ENCODE measurements at regions not wholly inside any gene's neighbourhood (a gene's known extent, or its start where the extent isn't known, plus 50 kb on each side); places are given as distances from the start of the nearest gene placed in this dataset.

DNA sequence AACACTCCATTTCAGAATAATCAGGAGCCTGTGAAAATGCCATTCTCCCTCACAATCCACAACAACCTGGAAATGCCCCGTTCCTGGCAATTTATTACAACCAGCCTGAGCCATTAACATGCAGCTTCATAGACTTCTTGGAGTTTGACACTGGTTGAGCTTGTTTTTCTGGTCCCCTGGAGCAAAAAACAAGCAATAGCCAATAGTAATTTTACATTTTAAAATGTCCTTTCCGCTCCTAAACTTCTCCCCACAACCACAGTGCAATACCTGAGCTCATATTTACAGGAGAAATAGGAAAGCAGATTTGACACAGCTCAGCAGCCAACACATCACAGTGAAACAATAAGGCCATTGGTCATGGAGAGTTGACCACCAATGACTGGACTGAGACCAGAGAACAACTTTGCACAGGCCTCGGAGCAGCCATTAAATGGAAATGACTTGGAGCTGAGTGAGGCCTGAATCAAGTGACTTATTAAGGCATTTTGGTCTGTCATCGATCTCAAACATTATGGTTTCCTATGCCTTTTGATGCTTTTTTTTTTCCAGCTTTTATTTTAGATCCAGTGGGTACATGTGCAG, 73.0 kb downstream of the ENC1 start:
- Histone ChIP-seq H3K4me3 (ENCODE audit: low read length, poor library complexity, severe bottlenecking) (no peak overlapping the region), H3K4me2 (ENCODE audit: low read depth, low read length, poor library complexity, severe bottlenecking) (no peak overlapping the region), H3F3A (ENCODE audit: low read depth) (no peaks in the 10 kb centered on the region), H3K36me3 (ENCODE audit: insufficient read depth, low read length) (no peaks in the 10 kb centered on the region), H3K9me3 (ENCODE audit: insufficient read depth, low read depth, low read length) (peaks cover 8% of the 10 kb centered on the region), H2AFZ (ENCODE audit: low read length) (peak overlapping the region; percentile 24; the same call in 1 of the 2 replicates), H4K20me1 (ENCODE audit: insufficient read depth, low read length, poor library complexity, severe bottlenecking) (no peaks in the 10 kb centered on the region), H3K9me2 (replicated peaks; ENCODE audit: low read depth, low read length) (no peaks in the 10 kb centered on the region), H3K27me3 (ENCODE audit: insufficient read depth, low read length, poor library complexity, severe bottlenecking) (no peaks in the 10 kb centered on the region), H3K4me1 (ENCODE audit: insufficient read depth, low read length, poor library complexity, severe bottlenecking) (peaks cover 9% of the 10 kb centered on the region), H3K79me2 (ENCODE audit: insufficient read depth, low read length) (no peaks in the 10 kb centered on the region), H3K9ac (ENCODE audit: low read depth, low read length, poor library complexity, severe bottlenecking) (no peak overlapping the region)
- no peak for TF ChIP-seq CTCF (conservative IDR thresholded peaks at IDR 0.05; ENCODE audit: low read length)
- TF ChIP-seq EZH2phosphoT487 (IDR thresholded peaks at IDR 0.05; ENCODE audit: borderline replicate concordance): no peak

- no peak overlapping the region for H3K4me2 ChIP-seq (ENCODE audit: low read depth, low read length, poor library complexity, severe bottlenecking)
These were observed 78.4 kb downstream of the ENC1 start for GRCh38 chr5:74562122-74562521.

DNA sequence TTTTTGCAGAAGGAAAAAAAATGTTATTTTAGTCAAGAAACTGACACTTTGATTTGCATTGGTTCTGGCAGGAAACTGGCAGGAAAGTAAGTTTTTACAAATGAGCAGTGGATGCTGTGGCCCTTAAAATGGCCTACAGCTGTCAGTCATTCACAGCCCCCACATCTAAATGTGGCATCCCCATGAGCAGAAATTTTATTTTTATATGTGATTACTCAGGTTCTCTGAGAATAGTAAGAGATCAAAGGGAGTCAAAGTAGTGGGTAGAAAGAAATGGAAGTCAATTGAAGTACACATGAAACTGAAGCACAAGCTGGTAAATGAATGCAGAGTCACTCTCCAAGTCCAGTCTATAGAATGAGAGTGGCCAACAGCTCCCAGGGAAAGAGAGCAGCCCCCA, 80.3 kb downstream of the ENC1 start:
- Histone ChIP-seq H3K4me2 (ENCODE audit: low read depth, low read length, poor library complexity, severe bottlenecking) (no peak overlapping the region), H3K27me3 (ENCODE audit: insufficient read depth, low read length, poor library complexity, severe bottlenecking) (no peaks in the 10 kb centered on the region), H3K9me3 (ENCODE audit: insufficient read depth, low read depth, low read length) (no peaks in the 10 kb centered on the region), H3K9ac (ENCODE audit: low read depth, low read length, poor library complexity, severe bottlenecking) (no peak overlapping the region), H3F3A (ENCODE audit: low read depth) (no peaks in the 10 kb centered on the region), H3K4me3 (ENCODE audit: low read length, poor library complexity, severe bottlenecking) (no peak overlapping the region), H3K36me3 (ENCODE audit: insufficient read depth, low read length) (no peaks in the 10 kb centered on the region), H4K20me1 (ENCODE audit: insufficient read depth, low read length, poor library complexity, severe bottlenecking) (no peaks in the 10 kb centered on the region), H3K79me2 (ENCODE audit: insufficient read depth, low read length) (no peaks in the 10 kb centered on the region), H2AFZ (ENCODE audit: low read length) (no peak overlapping the region), H3K4me1 (ENCODE audit: insufficient read depth, low read length, poor library complexity, severe bottlenecking) (peaks cover 4% of the 10 kb centered on the region), H3K9me2 (replicated peaks; ENCODE audit: low read depth, low read length) (no peaks in the 10 kb centered on the region)
- TF ChIP-seq EZH2phosphoT487 (IDR thresholded peaks at IDR 0.05; ENCODE audit: borderline replicate concordance) (no peak), CTCF (conservative IDR thresholded peaks at IDR 0.05; ENCODE audit: low read length) (no peak)

More at GRCh38 chr5:74562122-74562521, 78.4 kb downstream of the ENC1 start:
- TF ChIP-seq EZH2phosphoT487 (IDR thresholded peaks at IDR 0.05; ENCODE audit: borderline replicate concordance): no peak
- TF ChIP-seq CTCF (conservative IDR thresholded peaks at IDR 0.05; ENCODE audit: low read length): no peak
- Histone ChIP-seq H3K9me3 (ENCODE audit: insufficient read depth, low read depth, low read length) (no peaks in the 10 kb centered on the region), H3K9ac (ENCODE audit: low read depth, low read length, poor library complexity, severe bottlenecking) (no peak overlapping the region), H3K79me2 (ENCODE audit: insufficient read depth, low read length) (no peaks in the 10 kb centered on the region), H3F3A (ENCODE audit: low read depth) (no peaks in the 10 kb centered on the region), H3K36me3 (ENCODE audit: insufficient read depth, low read length) (no peaks in the 10 kb centered on the region), H2AFZ (ENCODE audit: low read length) (no peak overlapping the region), H3K4me3 (ENCODE audit: low read length, poor library complexity, severe bottlenecking) (no peak overlapping the region), H3K4me1 (ENCODE audit: insufficient read depth, low read length, poor library complexity, severe bottlenecking) (peaks cover 4% of the 10 kb centered on the region), H4K20me1 (ENCODE audit: insufficient read depth, low read length, poor library complexity, severe bottlenecking) (no peaks in the 10 kb centered on the region), H3K27me3 (ENCODE audit: insufficient read depth, low read length, poor library complexity, severe bottlenecking) (no peaks in the 10 kb centered on the region), H3K9me2 (replicated peaks; ENCODE audit: low read depth, low read length) (no peaks in the 10 kb centered on the region)

Measured in Loucy (cell line).